ENCODE measurements at regions not wholly inside any gene's neighbourhood (a gene's known extent, or its start where the extent isn't known, plus 50 kb on each side); places are given as distances from the start of the nearest gene placed in this dataset.

DNA sequence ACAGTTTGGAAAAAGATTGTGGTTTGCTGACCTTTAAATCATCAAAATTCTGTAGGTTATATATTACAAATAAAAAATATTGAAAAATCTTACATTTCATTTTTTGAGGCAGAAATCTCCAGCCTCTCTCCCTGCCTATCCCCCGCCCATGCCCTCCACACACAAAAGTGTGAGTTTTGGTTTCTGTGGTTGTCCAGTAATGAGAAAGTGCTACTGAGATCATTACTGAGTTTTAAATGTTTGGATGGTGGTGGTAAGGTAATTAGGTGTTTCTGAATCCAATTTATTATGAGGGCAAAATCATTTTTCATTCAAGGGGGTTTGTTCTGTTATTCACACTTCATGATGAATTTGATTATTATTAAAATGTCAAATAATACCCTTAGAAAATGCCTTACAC is 448.0 kb upstream of the SLC10A2 start:
- TF ChIP-seq, protein P1, sequence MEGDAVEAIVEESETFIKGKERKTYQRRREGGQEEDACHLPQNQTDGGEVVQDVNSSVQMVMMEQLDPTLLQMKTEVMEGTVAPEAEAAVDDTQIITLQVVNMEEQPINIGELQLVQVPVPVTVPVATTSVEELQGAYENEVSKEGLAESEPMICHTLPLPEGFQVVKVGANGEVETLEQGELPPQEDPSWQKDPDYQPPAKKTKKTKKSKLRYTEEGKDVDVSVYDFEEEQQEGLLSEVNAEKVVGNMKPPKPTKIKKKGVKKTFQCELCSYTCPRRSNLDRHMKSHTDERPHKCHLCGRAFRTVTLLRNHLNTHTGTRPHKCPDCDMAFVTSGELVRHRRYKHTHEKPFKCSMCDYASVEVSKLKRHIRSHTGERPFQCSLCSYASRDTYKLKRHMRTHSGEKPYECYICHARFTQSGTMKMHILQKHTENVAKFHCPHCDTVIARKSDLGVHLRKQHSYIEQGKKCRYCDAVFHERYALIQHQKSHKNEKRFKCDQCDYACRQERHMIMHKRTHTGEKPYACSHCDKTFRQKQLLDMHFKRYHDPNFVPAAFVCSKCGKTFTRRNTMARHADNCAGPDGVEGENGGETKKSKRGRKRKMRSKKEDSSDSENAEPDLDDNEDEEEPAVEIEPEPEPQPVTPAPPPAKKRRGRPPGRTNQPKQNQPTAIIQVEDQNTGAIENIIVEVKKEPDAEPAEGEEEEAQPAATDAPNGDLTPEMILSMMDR (IDR thresholded peaks at IDR 0.05): no peak
- TF ChIP-seq POLR2A (IDR thresholded peaks at IDR 0.05): no peak
